HEK293 (cell line): ENCODE measurements at regions not wholly inside any gene's neighbourhood (a gene's known extent, or its start where the extent isn't known, plus 50 kb on each side); places are given as distances from the start of the nearest gene placed in this dataset.

Source experiments
- WT1 ChIP-seq: fragments of 450-650 bp; formaldehyde crosslinking; IDR thresholded peaks from 2 replicates; pipeline ENCODE4 v1.5.1; 2016; ENCODE audit warnings: missing biosample characterization, missing genetic modification characterization
- ZBTB1 ChIP-seq: fragments of 450-650 bp; formaldehyde crosslinking; IDR thresholded peaks from 2 replicates; pipeline ENCODE4 v1.5.1; 2016; ENCODE audit warnings: missing biosample characterization, missing genetic modification characterization

DNA sequence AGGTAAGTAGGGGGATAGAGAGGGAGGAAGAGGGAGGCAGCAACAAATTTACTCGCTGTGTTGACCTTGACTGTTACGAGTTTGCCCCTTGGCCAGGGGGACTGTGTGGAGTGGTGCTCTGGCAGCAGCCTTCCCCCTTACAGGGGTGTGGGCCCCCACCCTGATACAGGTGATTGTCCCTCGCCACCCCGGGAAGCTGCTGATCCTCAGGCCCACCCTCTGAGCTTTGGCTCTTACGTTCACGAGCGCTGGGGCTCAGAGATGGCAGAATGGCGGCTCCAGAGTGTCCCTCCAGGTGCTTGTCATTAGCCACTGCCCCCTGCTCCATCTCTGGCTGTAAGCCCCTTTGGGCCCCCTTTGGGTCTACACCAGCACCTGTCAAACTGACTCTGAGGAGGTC lies 88.6 kb downstream of the GLI2 start:
- TF ChIP-seq ZBTB1 (tag by site-specific recombination) (no peak), WT1 (no peak)
